ENCODE measurements at regions not wholly inside any gene's neighbourhood (a gene's known extent, or its start where the extent isn't known, plus 50 kb on each side); places are given as distances from the start of the nearest gene placed in this dataset.

DNA sequence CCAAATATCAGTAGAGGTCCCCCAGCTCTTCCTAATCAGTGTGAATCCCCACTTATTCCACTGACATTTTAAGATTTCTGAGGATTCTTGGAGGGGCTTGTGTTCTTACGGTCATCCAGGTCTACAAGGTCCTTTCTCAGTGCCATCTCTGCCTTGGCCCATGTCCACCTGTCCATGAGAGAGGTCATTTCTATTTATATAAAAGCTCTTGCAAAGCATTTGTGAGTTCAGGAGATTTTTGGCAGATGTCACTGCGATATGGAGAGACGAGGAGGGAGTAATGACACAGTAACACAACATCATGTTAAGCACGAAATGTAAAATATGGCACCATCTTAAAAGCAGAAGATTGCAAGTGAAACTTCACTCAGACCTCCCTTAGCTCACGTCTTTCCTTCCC, 144.6 kb upstream of the NFIA start:
- no peak overlapping the region for H2AFZ ChIP-seq (ENCODE audit: low read depth, low read length)
- H4K20me1 ChIP-seq (ENCODE audit: insufficient read depth) = no peaks in the 10 kb centered on the region
- H3K9me3 ChIP-seq (ENCODE audit: low read length) = no peaks in the 10 kb centered on the region
- no peak overlapping the region for H3K4me2 ChIP-seq (ENCODE audit: low read length)
- no peaks in the 10 kb centered on the region for H3F3A ChIP-seq (ENCODE audit: insufficient read depth, low read length, poor library complexity, severe bottlenecking)
- H3K79me2 ChIP-seq (replicated peaks; ENCODE audit: insufficient read depth, low read length) = no peaks in the 10 kb centered on the region
- no peak overlapping the region for H3K27ac ChIP-seq (ENCODE audit: low read length)
- H3K4me3 ChIP-seq (ENCODE audit: low read length) = no peak overlapping the region
- TF ChIP-seq TAF1 (IDR thresholded peaks at IDR 0.05; ENCODE audit: low read depth) (no peak), MXI1 (conservative IDR thresholded peaks at IDR 0.05; ENCODE audit: poor library complexity, severe bottlenecking) (no peak), EZH2 (IDR thresholded peaks at IDR 0.05; ENCODE audit: borderline replicate concordance, insufficient read depth, low read length, poor library complexity, severe bottlenecking) (no peak), POLR2AphosphoS5 (IDR thresholded peaks at IDR 0.05) (no peak), SMC3 (conservative IDR thresholded peaks at IDR 0.05; ENCODE audit: poor library complexity) (no peak), RAD21 (conservative IDR thresholded peaks at IDR 0.05) (no peak), EP300 (conservative IDR thresholded peaks at IDR 0.05; ENCODE audit: poor library complexity, severe bottlenecking) (no peak)
- TF ChIP-seq, protein P1, sequence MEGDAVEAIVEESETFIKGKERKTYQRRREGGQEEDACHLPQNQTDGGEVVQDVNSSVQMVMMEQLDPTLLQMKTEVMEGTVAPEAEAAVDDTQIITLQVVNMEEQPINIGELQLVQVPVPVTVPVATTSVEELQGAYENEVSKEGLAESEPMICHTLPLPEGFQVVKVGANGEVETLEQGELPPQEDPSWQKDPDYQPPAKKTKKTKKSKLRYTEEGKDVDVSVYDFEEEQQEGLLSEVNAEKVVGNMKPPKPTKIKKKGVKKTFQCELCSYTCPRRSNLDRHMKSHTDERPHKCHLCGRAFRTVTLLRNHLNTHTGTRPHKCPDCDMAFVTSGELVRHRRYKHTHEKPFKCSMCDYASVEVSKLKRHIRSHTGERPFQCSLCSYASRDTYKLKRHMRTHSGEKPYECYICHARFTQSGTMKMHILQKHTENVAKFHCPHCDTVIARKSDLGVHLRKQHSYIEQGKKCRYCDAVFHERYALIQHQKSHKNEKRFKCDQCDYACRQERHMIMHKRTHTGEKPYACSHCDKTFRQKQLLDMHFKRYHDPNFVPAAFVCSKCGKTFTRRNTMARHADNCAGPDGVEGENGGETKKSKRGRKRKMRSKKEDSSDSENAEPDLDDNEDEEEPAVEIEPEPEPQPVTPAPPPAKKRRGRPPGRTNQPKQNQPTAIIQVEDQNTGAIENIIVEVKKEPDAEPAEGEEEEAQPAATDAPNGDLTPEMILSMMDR (IDR thresholded peaks at IDR 0.05; ENCODE audit: poor library complexity, severe bottlenecking) = no peak
- TF ChIP-seq, protein P2, sequence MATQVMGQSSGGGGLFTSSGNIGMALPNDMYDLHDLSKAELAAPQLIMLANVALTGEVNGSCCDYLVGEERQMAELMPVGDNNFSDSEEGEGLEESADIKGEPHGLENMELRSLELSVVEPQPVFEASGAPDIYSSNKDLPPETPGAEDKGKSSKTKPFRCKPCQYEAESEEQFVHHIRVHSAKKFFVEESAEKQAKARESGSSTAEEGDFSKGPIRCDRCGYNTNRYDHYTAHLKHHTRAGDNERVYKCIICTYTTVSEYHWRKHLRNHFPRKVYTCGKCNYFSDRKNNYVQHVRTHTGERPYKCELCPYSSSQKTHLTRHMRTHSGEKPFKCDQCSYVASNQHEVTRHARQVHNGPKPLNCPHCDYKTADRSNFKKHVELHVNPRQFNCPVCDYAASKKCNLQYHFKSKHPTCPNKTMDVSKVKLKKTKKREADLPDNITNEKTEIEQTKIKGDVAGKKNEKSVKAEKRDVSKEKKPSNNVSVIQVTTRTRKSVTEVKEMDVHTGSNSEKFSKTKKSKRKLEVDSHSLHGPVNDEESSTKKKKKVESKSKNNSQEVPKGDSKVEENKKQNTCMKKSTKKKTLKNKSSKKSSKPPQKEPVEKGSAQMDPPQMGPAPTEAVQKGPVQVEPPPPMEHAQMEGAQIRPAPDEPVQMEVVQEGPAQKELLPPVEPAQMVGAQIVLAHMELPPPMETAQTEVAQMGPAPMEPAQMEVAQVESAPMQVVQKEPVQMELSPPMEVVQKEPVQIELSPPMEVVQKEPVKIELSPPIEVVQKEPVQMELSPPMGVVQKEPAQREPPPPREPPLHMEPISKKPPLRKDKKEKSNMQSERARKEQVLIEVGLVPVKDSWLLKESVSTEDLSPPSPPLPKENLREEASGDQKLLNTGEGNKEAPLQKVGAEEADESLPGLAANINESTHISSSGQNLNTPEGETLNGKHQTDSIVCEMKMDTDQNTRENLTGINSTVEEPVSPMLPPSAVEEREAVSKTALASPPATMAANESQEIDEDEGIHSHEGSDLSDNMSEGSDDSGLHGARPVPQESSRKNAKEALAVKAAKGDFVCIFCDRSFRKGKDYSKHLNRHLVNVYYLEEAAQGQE (IDR thresholded peaks at IDR 0.05; ENCODE audit: borderline replicate concordance) = no peak
- no peaks in the 10 kb centered on the region for H3K36me3 ChIP-seq (ENCODE audit: insufficient read depth, low read length)
- H3K27me3 ChIP-seq (ENCODE audit: insufficient read depth, low read depth, low read length) = no peaks in the 10 kb centered on the region
- no peak overlapping the region for H3K9ac ChIP-seq (ENCODE audit: low read length)
- no peaks in the 10 kb centered on the region for H3K9me2 ChIP-seq (ENCODE audit: insufficient read depth, low read length)

DNA sequence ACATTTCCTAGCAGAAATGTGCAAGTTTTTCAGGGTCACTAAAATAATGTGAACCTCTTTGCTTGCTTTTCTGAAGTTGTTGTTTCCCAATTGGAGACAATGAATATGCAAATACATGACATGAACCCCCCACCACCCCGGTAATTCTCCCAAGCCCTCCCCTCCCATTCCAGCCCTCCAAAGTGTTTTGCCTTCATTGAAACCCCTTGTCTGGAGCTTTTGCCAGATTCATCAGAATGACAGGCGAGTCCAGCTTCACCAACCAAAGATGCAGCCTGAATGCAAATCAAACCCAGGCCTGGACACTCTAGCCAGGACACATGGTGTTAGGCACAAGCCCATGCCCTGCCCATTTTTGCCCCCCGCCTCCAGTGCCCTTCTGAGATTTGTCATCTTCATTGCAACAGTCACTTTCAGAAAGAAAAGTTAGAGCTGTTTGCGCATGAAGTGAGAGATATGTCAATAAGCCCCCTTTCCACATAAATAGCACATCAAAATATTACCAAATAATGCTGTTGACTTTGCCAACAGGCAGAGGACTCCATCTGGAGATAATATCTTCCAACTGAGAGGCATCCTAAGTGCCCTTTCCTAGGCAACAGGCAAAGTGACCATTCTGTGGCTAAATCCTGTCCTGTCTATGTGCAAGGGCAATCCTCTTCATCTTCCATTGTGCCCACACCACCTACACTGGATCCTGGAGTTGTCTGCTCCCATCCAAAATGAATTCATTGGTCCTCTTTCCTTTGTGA, 145.6 kb upstream of the NFIA start:
- TF ChIP-seq EP300 (conservative IDR thresholded peaks at IDR 0.05; ENCODE audit: poor library complexity, severe bottlenecking) (no peak), EZH2 (IDR thresholded peaks at IDR 0.05; ENCODE audit: borderline replicate concordance, insufficient read depth, low read length, poor library complexity, severe bottlenecking) (no peak), TAF1 (IDR thresholded peaks at IDR 0.05; ENCODE audit: low read depth) (no peak)
- TF ChIP-seq, protein P2 (IDR thresholded peaks at IDR 0.05; ENCODE audit: borderline replicate concordance) = no peak
- no peak overlapping the region for H3K9ac ChIP-seq (ENCODE audit: low read length)
- H4K20me1 ChIP-seq (ENCODE audit: insufficient read depth) = no peaks in the 10 kb centered on the region
- H3K9me2 ChIP-seq (ENCODE audit: insufficient read depth, low read length) = no peaks in the 10 kb centered on the region
- H3F3A ChIP-seq (ENCODE audit: insufficient read depth, low read length, poor library complexity, severe bottlenecking) = no peaks in the 10 kb centered on the region
- no peak overlapping the region for H3K4me2 ChIP-seq (ENCODE audit: low read length)
- no peaks in the 10 kb centered on the region for H3K79me2 ChIP-seq (replicated peaks; ENCODE audit: insufficient read depth, low read length)
- H3K4me3 ChIP-seq (ENCODE audit: low read length) = no peak overlapping the region
- H2AFZ ChIP-seq (ENCODE audit: low read depth, low read length) = no peak overlapping the region
- H3K27me3 ChIP-seq (ENCODE audit: insufficient read depth, low read depth, low read length) = no peaks in the 10 kb centered on the region
- no peak overlapping the region for H3K27ac ChIP-seq (ENCODE audit: low read length)
- no peaks in the 10 kb centered on the region for H3K36me3 ChIP-seq (ENCODE audit: insufficient read depth, low read length)
- no peaks in the 10 kb centered on the region for H3K9me3 ChIP-seq (ENCODE audit: low read length)
